Breast epithelium (tissue), 3 donors: ENCODE measurements at regions not wholly inside any gene's neighbourhood (a gene's known extent, or its start where the extent isn't known, plus 50 kb on each side); places are given as distances from the start of the nearest gene placed in this dataset.

ENCODE experiments used
- POLR2A ChIP-seq: fragments of 450-650 bp; IDR thresholded peaks from one replicate; pipeline ENCODE4 v1.6.1; 2016; ENCODE audit warnings: antibody characterized with exemption, mild to moderate bottlenecking, moderate library complexity
- POLR2AphosphoS5 ChIP-seq, 3 donors: sonication (generic); formaldehyde crosslinking; IDR thresholded peaks; one replicate each; pipeline ENCODE4 v1.6.1; 2017; ENCODE audit warnings: antibody characterized with exemption in 3 of 3
- TF ChIP-seq, protein P1 (sequence below), 3 donors: fragments of 450-650 bp; IDR thresholded peaks; one replicate each; pipeline ENCODE4 v1.5.1; 2016 to 2017; ENCODE audit warnings: antibody characterized with exemption in 3 of 3, mild to moderate bottlenecking in 3 of 3, moderate library complexity in 3 of 3

DNA sequence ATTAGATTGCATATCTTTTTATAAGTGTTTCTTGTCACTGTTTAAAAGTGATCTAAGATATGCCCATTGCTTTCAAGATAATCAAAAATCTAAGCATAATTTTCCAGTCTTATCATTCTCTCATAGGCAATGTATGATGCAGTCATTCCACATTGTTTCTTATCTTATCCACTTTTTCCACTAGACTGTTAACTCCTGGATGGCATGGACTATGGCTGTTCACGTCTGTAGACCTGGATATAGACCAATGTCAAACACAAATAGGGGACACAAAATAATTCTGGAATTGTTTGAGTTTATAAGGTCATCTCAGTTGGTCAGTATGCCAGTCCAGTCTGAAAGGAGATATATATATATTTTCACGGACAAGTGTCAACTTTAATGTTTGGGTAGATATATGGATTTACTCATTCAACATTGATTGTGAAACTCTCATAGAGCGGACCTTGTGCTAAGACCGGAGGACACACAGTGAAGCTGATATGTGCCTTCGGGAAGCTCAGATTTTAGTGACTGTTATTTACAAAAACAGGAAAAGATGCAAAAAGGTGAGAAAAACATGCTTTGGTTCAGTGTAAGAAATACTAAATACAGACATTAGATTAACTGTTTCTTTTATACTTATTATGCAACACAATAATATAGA lies 689.4 kb upstream of the SLC8A1 start:
- TF ChIP-seq, protein P1, sequence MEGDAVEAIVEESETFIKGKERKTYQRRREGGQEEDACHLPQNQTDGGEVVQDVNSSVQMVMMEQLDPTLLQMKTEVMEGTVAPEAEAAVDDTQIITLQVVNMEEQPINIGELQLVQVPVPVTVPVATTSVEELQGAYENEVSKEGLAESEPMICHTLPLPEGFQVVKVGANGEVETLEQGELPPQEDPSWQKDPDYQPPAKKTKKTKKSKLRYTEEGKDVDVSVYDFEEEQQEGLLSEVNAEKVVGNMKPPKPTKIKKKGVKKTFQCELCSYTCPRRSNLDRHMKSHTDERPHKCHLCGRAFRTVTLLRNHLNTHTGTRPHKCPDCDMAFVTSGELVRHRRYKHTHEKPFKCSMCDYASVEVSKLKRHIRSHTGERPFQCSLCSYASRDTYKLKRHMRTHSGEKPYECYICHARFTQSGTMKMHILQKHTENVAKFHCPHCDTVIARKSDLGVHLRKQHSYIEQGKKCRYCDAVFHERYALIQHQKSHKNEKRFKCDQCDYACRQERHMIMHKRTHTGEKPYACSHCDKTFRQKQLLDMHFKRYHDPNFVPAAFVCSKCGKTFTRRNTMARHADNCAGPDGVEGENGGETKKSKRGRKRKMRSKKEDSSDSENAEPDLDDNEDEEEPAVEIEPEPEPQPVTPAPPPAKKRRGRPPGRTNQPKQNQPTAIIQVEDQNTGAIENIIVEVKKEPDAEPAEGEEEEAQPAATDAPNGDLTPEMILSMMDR (IDR thresholded peaks at IDR 0.05), result no peak
- TF ChIP-seq POLR2A, result no peak
- TF ChIP-seq POLR2AphosphoS5 (IDR thresholded peaks at IDR 0.05), result no peak
